ENCODE measurements at regions not wholly inside any gene's neighbourhood (a gene's known extent, or its start where the extent isn't known, plus 50 kb on each side); places are given as distances from the start of the nearest gene placed in this dataset.

- TF ChIP-seq CTCF (conservative IDR thresholded peaks at IDR 0.05) (no peak), EZH2 (IDR thresholded peaks at IDR 0.05; ENCODE audit: low read depth) (no peak)
Measured at GRCh38 chr2:40721595-40721994, 269.7 kb upstream of the SLC8A1 start.

Measured in PC-9 (cell line).